ENCODE measurements at regions not wholly inside any gene's neighbourhood (a gene's known extent, or its start where the extent isn't known, plus 50 kb on each side); places are given as distances from the start of the nearest gene placed in this dataset.

GRCh38 chr7:118350260-118350659, 125.8 kb downstream of the ANKRD7 start:
- no peak for TF ChIP-seq CTCF (IDR thresholded peaks at IDR 0.05 in 4 of 5, conservative IDR thresholded peaks at IDR 0.05 in 1 of 5)
- no peak for TF ChIP-seq POLR2A (IDR thresholded peaks at IDR 0.05)

All from gastrocnemius medialis (tissue), 4 donors.